Smooth muscle cell (in vitro differentiated cells): ENCODE measurements at regions not wholly inside any gene's neighbourhood (a gene's known extent, or its start where the extent isn't known, plus 50 kb on each side); places are given as distances from the start of the nearest gene placed in this dataset.

ENCODE experiments used
- DNase-seq: peaks from one replicate; lab custom pipeline; 2025; ENCODE audit not compliant: unreplicated experiment; lab: John Stamatoyannopoulos, UW
- H2AFZ ChIP-seq: fragments of 200-600 bp; sonication (generic); 2 replicates; pipeline ENCODE4 v1.6.0; 2016; ENCODE audit warnings: antibody characterized with exemption, low read depth, mild to moderate bottlenecking
- H3F3A ChIP-seq: fragments of 200-600 bp; sonication (generic); 2 replicates; pipeline ENCODE4 v1.6.0; 2017; ENCODE audit warnings: antibody characterized with exemption, low read depth
- H3K27ac ChIP-seq: fragments of 200-600 bp; sonication (generic); 2 replicates; pipeline ENCODE4 v1.5.1; 2016; ENCODE audit warnings: low read depth, mild to moderate bottlenecking
- H3K27me3 ChIP-seq: fragments of 200-600 bp; sonication (generic); 2 replicates; pipeline ENCODE4 v1.6.1; 2016; ENCODE audit warnings: low read depth, mild to moderate bottlenecking
- H3K36me3 ChIP-seq: fragments of 200-600 bp; sonication (generic); 2 replicates; pipeline ENCODE4 v1.5.1; 2016; ENCODE audit warnings: low read depth
- H3K4me1 ChIP-seq: fragments of 200-600 bp; sonication (generic); 2 replicates; pipeline ENCODE4 v1.5.1; 2016; ENCODE audit warnings: low read depth
- H3K4me2 ChIP-seq: fragments of 200-600 bp; sonication (generic); 2 replicates; pipeline ENCODE4 v1.6.0; 2016; ENCODE audit warnings: mild to moderate bottlenecking
- H3K4me3 ChIP-seq: fragments of 200-600 bp; sonication (generic); 2 replicates; pipeline ENCODE4 v1.5.1; 2016; ENCODE audit warnings: mild to moderate bottlenecking
- H3K79me2 ChIP-seq: fragments of 200-600 bp; sonication (generic); 2 replicates; pipeline ENCODE4 v1.6.0; 2016; ENCODE audit warnings: low read depth, mild to moderate bottlenecking
- H3K9ac ChIP-seq: fragments of 200-600 bp; sonication (generic); 2 replicates; pipeline ENCODE4 v1.6.0; 2016; ENCODE audit warnings: low read depth
- H3K9me3 ChIP-seq: fragments of 200-600 bp; sonication (generic); replicated peaks from 2 replicates; pipeline ENCODE4 v1.5.1; 2016; ENCODE audit warnings: low read depth
- H4K20me1 ChIP-seq: fragments of 200-600 bp; sonication (generic); 2 replicates; pipeline ENCODE4 v1.6.0; 2016; ENCODE audit warnings: low read depth
- CTCF ChIP-seq: fragments of 200-600 bp; sonication (generic); IDR thresholded peaks from 2 replicates; pipeline ENCODE4 v1.5.1; 2017; ENCODE audit warnings: borderline replicate concordance, mild to moderate bottlenecking, antibody characterized with exemption; ENCODE audit not compliant: insufficient read depth, poor library complexity, severe bottlenecking
- WGBS: methylation state at CpG from one replicate; pipeline ENCODE4 v1.1.7; 2016; ENCODE audit warnings: low lambda C conversion rate; 5-methylcytosine and 5-hydroxymethylcytosine counted together

GRCh38 chr7:153047079-153047959, 287.8 kb downstream of the ACTR3B start:
- no peak overlapping the region for H3K4me3 ChIP-seq
- no peaks in the 10 kb centered on the region for H3K79me2 ChIP-seq
- 90% methylated on average over 21 of the region's 21 CpGs for WGBS
- H3K27me3 ChIP-seq: no peaks in the 10 kb centered on the region
- H3K4me2 ChIP-seq: no peak overlapping the region
- no peaks in the 10 kb centered on the region for H4K20me1 ChIP-seq
- no peaks in the 10 kb centered on the region for H3F3A ChIP-seq
- no peak for DNase-seq
- H3K9ac ChIP-seq: no peak overlapping the region
- no peak for TF ChIP-seq CTCF
- no peak overlapping the region for H3K27ac ChIP-seq
- H3K36me3 ChIP-seq: no peaks in the 10 kb centered on the region
- no peak overlapping the region for H2AFZ ChIP-seq
- H3K9me3 ChIP-seq: no peaks in the 10 kb centered on the region
- no peaks in the 10 kb centered on the region for H3K4me1 ChIP-seq

GRCh38 chr7:153052206-153052605, 292.7 kb downstream of the ACTR3B start:
- Histone ChIP-seq H2AFZ (no peak overlapping the region), H3K9me3 (no peaks in the 10 kb centered on the region), H3K4me1 (no peaks in the 10 kb centered on the region), H4K20me1 (no peaks in the 10 kb centered on the region), H3K9ac (no peak overlapping the region), H3K36me3 (no peaks in the 10 kb centered on the region), H3F3A (no peaks in the 10 kb centered on the region), H3K79me2 (no peaks in the 10 kb centered on the region), H3K4me3 (no peak overlapping the region), H3K4me2 (no peak overlapping the region), H3K27me3 (no peaks in the 10 kb centered on the region), H3K27ac (no peak overlapping the region)
- TF ChIP-seq CTCF: no peak
- no peak for DNase-seq
- 80% methylated on average over 5 of the region's 5 CpGs for WGBS

- DNase-seq: no peak
- Histone ChIP-seq H3K9me3 (no peaks in the 10 kb centered on the region), H2AFZ (no peak overlapping the region), H3K79me2 (no peaks in the 10 kb centered on the region), H3F3A (no peaks in the 10 kb centered on the region), H3K36me3 (no peaks in the 10 kb centered on the region), H3K9ac (no peak overlapping the region), H3K27ac (no peak overlapping the region), H3K4me3 (no peak overlapping the region), H3K27me3 (no peaks in the 10 kb centered on the region), H3K4me1 (no peaks in the 10 kb centered on the region), H4K20me1 (no peaks in the 10 kb centered on the region), H3K4me2 (no peak overlapping the region)
- TF ChIP-seq CTCF: no peak
- WGBS: 49% methylated on average over 13 of the region's 13 CpGs
Measured at GRCh38 chr7:153061910-153062528, 302.5 kb downstream of the ACTR3B start.
